ENCODE measurements at regions not wholly inside any gene's neighbourhood (a gene's known extent, or its start where the extent isn't known, plus 50 kb on each side); places are given as distances from the start of the nearest gene placed in this dataset.
"Not testable (repeated sequence)": the region's sequence is repeated elsewhere in the genome, so short reads cannot be mapped to it uniquely, and the experiment has no call there.

- DNase-seq (ENCODE audit: low read depth, low spot score) = no peak
- in situ Hi-C loops (cut with HindIII; ENCODE audit: low sequenced_read_pairs) = no loop called here
- no peak for TF ChIP-seq CTCF (IDR thresholded peaks at IDR 0.05; ENCODE audit: low read depth, low read length)
- H3K4me3 ChIP-seq (ENCODE audit: low read depth, low read length) = no peak overlapping the region
Observed at GRCh38 chrX:69055193-69055592, 110.1 kb downstream of the PJA1 start.

GRCh38 chrX:69054497-69054896, 110.8 kb downstream of the PJA1 start:
- in situ Hi-C loops (cut with HindIII; ENCODE audit: low sequenced_read_pairs); H3K4me3 ChIP-seq (ENCODE audit: low read depth, low read length); DNase-seq (ENCODE audit: low read depth, low spot score): not testable (repeated sequence)

GRCh38 chrX:69051901-69052300, 113.4 kb downstream of the PJA1 start:
- no peak for TF ChIP-seq CTCF (IDR thresholded peaks at IDR 0.05; ENCODE audit: low read depth, low read length)
- in situ Hi-C loops (cut with HindIII; ENCODE audit: low sequenced_read_pairs) = no loop called here
- no peak overlapping the region for H3K4me3 ChIP-seq (ENCODE audit: low read depth, low read length)
- DNase-seq (ENCODE audit: low read depth, low spot score) = no peak

- in situ Hi-C loops (cut with HindIII; ENCODE audit: low sequenced_read_pairs) = no loop called here
Observed at GRCh38 chrX:69050051-69050765, 115.0 kb downstream of the PJA1 start.

GRCh38 chrX:69046996-69047490, 118.2 kb downstream of the PJA1 start:
- H3K4me3 ChIP-seq (ENCODE audit: low read depth, low read length) = no peak overlapping the region
- DNase-seq (ENCODE audit: low read depth, low spot score) = no peak
- in situ Hi-C loops (cut with HindIII; ENCODE audit: low sequenced_read_pairs) = no loop called here
- TF ChIP-seq CTCF (IDR thresholded peaks at IDR 0.05; ENCODE audit: low read depth, low read length) = no peak

More at GRCh38 chrX:69050051-69050765, 115.0 kb downstream of the PJA1 start:
- no peak overlapping the region for H3K4me3 ChIP-seq (ENCODE audit: low read depth, low read length)
- DNase-seq (ENCODE audit: low read depth, low spot score) = no peak
- TF ChIP-seq CTCF (IDR thresholded peaks at IDR 0.05; ENCODE audit: low read depth, low read length) = no peak

GRCh38 chrX:69045616-69046345, 119.5 kb downstream of the PJA1 start:
- in situ Hi-C loops (cut with HindIII; ENCODE audit: low sequenced_read_pairs) = no loop called here
- no peak overlapping the region for H3K4me3 ChIP-seq (ENCODE audit: low read depth, low read length)
- TF ChIP-seq CTCF (IDR thresholded peaks at IDR 0.05; ENCODE audit: low read depth, low read length) = no peak
- DNase-seq (ENCODE audit: low read depth, low spot score) = no peak

GRCh38 chrX:69038816-69039215, 126.4 kb downstream of the PJA1 start:
- TF ChIP-seq CTCF (IDR thresholded peaks at IDR 0.05; ENCODE audit: low read depth, low read length) = no peak
- DNase-seq (ENCODE audit: low read depth, low spot score) = no peak
- in situ Hi-C loops (cut with HindIII; ENCODE audit: low sequenced_read_pairs) = no loop called here
- H3K4me3 ChIP-seq (ENCODE audit: low read depth, low read length) = no peak overlapping the region

Measured in astrocyte of the spinal cord (primary cell).